ENCODE measurements at regions not wholly inside any gene's neighbourhood (a gene's known extent, or its start where the extent isn't known, plus 50 kb on each side); places are given as distances from the start of the nearest gene placed in this dataset.

- no peak for TF ChIP-seq CTCF (IDR thresholded peaks at IDR 0.05; ENCODE audit: low read depth, low read length, missing input control)
- TF ChIP-seq, protein P1, sequence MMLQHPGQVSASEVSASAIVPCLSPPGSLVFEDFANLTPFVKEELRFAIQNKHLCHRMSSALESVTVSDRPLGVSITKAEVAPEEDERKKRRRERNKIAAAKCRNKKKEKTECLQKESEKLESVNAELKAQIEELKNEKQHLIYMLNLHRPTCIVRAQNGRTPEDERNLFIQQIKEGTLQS (IDR thresholded peaks at IDR 0.05): no peak
- TF ChIP-seq EGR1 (IDR thresholded peaks at IDR 0.05; ENCODE audit: low read depth in 2 of 2): no peak
- no peak for TF ChIP-seq TAF1 (conservative IDR thresholded peaks at IDR 0.05)
- no peak for TF ChIP-seq RAD21 (IDR thresholded peaks at IDR 0.05)
- TF ChIP-seq HNF4G (IDR thresholded peaks at IDR 0.05): no peak
- TF ChIP-seq REST (IDR thresholded peaks at IDR 0.05): no peak
- TF ChIP-seq, protein P2, sequence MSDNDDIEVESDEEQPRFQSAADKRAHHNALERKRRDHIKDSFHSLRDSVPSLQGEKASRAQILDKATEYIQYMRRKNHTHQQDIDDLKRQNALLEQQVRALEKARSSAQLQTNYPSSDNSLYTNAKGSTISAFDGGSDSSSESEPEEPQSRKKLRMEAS (IDR thresholded peaks at IDR 0.05): no peak
- TF ChIP-seq GABPA (IDR thresholded peaks at IDR 0.05 in 1 of 2, conservative IDR thresholded peaks at IDR 0.05 in 1 of 2): no peak
- TF ChIP-seq SP1 (IDR thresholded peaks at IDR 0.05): no peak
- TF ChIP-seq YY1 (IDR thresholded peaks at IDR 0.05): no peak
- no peak for TF ChIP-seq FOXA1 (IDR thresholded peaks at IDR 0.05)
- TF ChIP-seq HNF4A (conservative IDR thresholded peaks at IDR 0.05): no peak
- no peak for TF ChIP-seq JUND (IDR thresholded peaks at IDR 0.05)
Observed at GRCh38 chr2:105629634-105630033, 115.1 kb upstream of the NCK2 start.

All from liver (tissue), 3 donors.